GM18505 (cell line): ENCODE measurements at regions not wholly inside any gene's neighbourhood (a gene's known extent, or its start where the extent isn't known, plus 50 kb on each side); places are given as distances from the start of the nearest gene placed in this dataset.

Experiments
- ATAC-seq: cut with Tn5 transposase; IDR thresholded peaks from one replicate; pipeline ENCODE4 v1.9.1; 2021; ENCODE audit not compliant: unreplicated experiment
- POLR2A ChIP-seq: IDR thresholded peaks from 4 replicates; pipeline ENCODE4 v1.6.1; 2011; ENCODE audit warnings: borderline replicate concordance; ENCODE audit not compliant: insufficient read depth, insufficient read length; ENCODE audit errors: extremely low read depth

DNA sequence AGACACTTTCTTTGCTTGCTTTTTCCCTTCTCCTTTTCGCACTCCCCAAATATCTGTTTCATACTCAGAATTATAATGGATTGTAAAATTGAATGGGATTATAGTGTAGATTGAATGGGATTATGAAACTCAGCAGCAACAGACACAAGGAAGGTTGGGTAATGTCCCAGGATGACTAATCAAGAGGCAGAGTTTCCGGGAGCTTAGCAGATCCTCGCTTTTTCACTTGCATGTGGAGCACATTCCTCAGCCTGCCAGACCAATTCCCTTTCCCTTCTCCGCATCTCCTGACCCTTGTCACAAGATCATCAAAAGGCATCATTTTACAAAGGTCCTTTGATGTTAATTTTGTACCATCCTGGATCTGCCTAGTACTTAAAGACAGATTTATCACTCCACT is 55.1 kb upstream of the SLC1A1 start:
- no peak for TF ChIP-seq POLR2A
- no peak for ATAC-seq

DNA sequence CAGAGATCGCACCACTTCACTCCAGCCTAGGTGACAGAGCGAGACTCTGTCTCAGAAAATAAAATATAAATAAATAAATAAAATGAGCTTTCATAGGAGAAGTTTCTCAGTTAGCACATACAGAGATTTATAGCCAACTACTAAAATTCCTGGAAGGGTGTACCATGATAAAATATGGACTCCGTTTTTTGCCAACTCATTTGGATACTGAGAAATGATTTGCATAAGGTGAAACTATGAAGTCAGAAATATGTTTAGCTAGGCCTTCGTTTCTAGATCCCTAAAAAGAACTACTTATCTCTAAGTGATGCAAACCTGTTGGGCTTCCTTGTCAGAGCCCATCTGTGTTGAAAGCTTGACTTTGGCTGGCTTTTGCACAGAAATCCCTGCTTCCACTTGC is 56.9 kb upstream of the SLC1A1 start:
- TF ChIP-seq POLR2A, result no peak
- ATAC-seq, result no peak

DNA sequence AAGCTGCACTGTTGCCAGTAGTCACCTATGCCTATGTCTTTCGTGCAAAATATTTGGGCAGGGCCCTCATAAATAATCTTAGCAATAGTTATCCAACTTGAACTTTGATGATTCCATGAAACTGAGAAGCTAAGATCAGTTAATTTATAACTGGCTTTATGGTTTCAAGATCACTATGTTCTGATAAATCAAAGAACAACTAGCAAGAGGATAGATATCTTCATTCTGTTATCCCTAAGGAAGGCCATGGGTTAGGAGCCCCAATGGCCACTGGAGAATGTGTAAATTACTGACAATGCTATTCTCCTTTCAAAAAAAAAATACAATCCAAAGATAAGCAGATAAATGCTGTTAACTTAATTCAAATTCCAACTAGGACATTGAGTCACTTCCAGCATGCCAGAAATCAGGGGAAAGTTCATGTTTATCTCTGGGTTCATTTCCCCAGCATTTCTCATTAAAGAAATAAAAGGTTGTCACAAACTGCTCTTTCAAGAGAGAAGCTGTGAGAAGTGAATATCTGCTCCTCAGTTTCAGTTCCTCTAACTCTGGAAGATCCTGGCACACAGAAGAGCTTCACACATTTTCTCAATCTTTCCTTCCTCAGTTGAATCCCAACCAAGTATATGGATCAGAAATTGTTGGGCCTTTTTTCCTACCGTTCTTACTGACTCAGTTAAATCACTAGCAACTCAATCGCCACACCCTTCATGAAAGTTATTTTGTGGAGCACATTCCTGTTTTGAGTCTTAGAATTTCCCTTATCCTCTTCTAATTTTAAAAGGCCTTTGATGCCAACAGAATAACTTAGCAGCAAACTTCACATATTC is 59.6 kb upstream of the SLC1A1 start:
- no peak for ATAC-seq
- no peak for TF ChIP-seq POLR2A

DNA sequence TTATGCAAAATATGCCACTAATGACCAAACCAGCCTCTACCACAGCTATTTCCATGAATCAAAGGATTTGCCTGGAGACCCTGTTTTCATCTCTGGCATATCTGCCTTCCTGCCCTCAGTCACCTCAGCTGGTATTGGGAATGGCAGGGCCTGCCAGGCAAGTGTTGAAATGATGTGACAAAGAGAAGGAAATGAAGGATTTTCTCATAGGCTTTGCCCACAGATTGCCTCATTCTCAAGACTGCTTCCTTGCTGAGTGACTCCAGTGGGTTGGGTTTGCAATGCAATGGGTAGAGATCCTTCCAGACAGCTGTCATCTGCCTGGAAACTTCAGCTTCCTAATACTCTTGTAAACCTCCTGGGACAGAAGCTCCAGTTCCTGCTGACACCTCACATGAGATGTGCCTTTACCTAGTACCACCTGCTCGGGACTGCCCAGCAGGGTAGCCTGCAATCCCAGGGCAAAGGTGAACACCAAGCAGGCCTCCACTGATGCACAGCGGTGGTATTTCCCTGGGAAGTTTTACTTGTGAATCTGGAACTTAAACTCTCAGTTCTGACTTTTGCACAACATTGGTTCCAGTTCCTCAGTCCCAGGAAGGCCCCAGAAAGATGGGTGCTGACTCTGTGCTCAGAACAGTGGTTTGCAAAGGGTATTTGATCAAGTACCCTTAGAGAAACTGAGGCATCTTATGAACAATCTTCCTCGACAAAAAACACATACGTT is 64.8 kb upstream of the SLC1A1 start:
- no peak for TF ChIP-seq POLR2A

DNA sequence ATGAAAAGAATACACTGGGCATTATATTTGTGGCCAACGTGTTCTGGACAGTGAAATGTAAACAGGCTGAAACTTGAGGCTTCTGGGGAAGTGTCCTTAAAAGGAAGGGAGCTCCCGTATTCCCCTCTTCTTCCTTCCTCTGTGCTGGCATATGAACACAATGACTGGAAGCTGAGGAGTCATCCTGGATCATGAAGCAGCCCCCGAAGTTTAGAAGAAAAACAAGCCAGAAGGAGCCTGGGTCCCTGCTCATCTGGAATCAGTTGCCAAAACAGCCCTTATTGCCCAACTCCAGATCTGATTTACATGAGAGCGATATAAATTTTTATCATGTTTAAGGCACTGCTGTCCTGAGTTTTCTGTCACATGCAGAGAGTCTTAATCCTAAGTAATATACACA is 65.4 kb upstream of the SLC1A1 start:
- no peak for ATAC-seq
- TF ChIP-seq POLR2A, result no peak

More for the DNA sequence above, 64.8 kb upstream of the SLC1A1 start:
- no peak for ATAC-seq

DNA sequence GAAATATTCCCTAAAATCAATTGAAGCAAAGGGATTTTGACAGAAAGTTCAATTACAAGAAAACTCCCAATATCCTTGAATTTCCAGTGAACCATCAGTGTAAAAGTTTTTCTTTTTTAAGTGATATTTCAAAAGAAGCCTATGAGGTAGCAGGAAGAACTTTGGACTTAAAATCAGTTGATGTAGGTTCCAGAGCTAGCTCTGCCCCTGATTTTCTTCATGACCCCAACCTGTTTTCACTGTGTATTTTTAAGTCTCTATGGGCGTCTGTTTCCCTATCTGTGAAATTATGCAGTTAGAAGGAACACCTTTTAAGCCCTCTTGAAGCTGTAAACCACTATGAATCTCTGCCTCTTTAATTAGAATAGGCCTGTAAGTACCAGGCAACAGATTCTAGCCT is 66.2 kb upstream of the SLC1A1 start:
- ATAC-seq, result no peak
- no peak for TF ChIP-seq POLR2A

DNA sequence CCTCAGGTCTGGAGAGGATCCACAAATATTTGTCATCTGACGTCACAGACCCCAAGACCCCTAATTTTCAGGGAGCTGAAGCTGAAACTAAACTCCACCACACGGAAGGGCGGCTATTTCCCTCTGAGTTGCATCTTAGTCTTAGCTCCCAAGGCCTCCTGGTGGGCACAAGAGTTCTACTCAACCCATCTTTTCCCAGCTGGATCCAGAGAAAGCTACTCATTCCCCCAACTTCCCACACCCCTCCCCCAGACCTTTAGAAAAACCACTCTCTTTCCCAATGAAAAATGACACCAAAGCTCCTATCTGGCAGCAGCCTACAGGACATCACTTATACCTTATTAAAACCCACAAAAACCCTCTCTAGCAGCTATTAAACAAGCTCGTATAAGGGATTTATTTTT is 67.1 kb upstream of the SLC1A1 start:
- TF ChIP-seq POLR2A, result no peak
- ATAC-seq, result no peak

DNA sequence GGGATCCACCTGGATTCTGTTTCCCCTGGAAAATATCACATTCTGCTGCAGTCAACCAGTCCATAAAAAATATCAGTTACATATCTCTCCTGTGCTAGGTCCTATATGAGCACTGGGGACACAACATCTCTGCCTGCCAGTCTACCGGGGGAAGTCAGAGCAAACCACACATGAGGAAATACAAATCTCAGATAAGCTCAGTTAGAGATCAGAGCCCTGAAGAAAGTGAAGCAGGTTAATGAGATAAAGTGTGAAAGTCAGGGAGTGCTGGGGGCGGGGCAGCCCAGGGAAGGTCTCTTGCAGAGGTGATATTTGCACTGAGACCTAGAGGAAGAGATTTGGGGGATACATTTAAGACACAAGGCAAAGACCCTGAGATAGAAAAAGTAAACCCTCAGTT is 67.8 kb upstream of the SLC1A1 start:
- no peak for TF ChIP-seq POLR2A
- ATAC-seq, result peak; percentile 86

DNA sequence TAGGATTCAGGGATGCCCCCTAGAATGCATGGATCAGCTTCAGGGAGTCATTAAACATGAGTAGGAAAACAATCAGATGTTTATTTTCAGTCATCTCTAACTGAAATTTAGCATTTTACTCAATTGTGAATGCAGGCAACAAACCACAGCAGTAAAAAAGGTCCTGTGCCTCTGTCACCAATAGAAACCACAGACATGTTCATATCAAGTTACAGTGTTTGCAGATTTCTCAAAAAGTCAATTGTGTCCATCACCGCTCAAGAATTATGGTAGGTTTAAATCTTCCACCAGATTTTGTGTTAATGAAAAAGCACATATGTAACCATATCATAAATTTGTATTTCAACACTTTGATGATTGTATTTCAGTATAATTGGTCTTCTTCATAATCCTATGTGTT is 68.4 kb upstream of the SLC1A1 start:
- TF ChIP-seq POLR2A, result no peak
- no peak for ATAC-seq

DNA sequence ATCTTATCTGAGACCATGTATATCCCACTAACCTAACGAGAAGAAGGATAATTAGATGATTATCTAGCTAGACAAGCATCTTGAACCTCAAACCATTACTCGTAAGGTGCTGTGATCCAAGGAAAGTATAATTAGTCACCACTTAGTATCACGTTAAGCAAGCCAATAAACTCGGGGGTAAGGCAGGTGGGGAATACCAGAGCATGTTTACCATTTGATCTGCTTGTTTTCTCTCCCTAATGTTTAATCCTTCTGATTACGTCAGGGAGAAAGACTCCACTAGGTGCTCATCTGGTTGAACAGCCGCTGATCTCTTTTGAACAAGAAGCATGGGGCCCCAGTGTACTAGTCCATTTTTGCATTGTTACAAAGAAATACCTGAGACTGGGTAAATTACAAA is 69.9 kb upstream of the SLC1A1 start:
- no peak for ATAC-seq
- no peak for TF ChIP-seq POLR2A

DNA sequence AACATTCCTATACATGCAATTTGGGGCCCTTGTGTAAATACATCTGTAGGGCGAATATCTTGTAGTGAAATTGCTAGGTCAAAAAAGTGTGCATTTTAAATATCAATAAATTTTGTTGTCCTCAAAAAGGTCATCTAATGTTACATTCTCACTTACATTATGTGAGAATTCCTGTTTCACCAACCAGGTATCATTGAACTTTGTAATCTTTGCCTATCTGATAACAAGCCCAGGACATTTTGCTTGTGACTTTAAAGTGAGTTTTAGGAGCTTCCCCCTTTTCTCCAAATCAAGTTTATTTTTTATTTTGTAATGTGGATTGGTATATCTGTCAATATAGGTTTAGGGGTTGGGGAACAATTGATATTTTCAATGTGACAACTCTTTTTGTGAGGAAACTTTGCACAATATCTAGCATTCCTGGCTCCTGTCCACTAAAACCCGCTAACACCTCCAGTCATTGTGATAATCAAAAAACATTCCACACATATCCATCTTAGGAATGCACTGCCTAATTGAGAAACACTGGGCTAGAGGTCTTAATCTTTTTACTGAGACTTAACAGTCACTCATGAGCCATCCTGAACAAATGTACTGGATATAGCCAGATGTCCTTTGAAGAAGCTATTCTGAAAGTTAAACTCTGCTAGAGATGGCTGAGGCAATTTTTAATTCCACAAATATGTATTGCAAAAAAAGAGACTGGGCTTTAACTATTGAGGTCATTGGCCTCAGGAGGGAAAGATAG is 72.5 kb upstream of the SLC1A1 start:
- TF ChIP-seq POLR2A, result no peak
- ATAC-seq, result no peak

DNA sequence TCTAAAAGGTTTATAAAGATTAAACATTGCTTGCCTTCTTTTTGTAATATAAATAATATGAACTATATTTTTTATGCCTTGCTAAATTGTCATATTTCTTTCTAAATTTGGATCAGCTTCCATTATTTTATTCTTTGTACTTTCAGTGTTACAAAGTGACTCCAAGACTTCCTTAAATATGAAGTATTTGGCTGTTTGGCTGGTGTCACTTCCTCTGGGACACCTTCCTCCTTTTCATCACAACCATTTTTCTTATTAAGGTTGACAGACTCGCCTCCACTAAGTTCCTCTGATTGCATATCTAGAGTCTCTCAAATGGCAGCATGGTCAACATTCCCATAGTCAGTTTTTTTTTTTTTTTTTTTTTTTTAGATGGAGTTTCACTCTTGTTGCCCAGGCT is 73.8 kb upstream of the SLC1A1 start:
- no peak for TF ChIP-seq POLR2A
- no peak for ATAC-seq

DNA sequence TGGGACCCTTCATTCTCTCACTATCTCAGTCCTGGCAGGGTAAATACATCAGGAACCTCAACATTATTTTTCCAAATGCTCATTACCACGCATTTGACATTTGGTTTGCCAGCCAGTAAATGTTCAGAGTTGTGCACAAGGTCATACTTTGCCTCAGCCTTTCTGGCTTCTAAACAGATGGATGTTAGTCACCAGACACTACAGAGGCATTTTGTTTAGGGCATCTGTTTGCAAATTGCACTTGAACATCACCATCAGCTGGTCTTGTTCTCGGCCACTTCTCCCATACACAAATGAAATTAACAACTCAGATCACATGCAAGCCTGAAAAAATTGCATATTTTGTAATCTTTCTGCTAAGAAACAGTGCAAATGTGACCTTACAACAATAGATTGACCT is 75.0 kb upstream of the SLC1A1 start:
- no peak for ATAC-seq
- TF ChIP-seq POLR2A, result no peak
